HG03342 (cell line): ENCODE measurements at regions not wholly inside any gene's neighbourhood (a gene's known extent, or its start where the extent isn't known, plus 50 kb on each side); places are given as distances from the start of the nearest gene placed in this dataset.

Experiments
- ATAC-seq: cut with Tn5 transposase; IDR thresholded peaks from one replicate; pipeline ENCODE4 v1.9.1; 2021; ENCODE audit warnings: mild to moderate bottlenecking, moderate library complexity; ENCODE audit not compliant: unreplicated experiment

DNA sequence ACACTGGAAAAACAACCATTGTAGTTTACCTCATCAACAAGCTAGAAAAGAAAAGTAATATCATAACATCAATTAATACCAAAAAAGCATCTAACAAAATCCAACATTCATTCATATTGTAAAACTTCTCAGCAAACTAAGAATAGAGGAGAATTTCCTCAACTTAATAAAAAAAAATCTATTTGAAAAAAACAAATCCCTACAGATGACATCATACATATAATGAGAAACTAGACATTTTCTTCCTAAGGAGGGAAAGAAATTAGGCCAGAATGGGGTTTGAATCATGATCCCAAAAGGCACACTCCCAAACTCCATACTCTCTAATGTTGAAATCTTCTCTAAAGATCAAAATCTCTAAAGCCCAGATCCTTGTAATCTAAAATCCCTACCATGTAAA is 460.0 kb downstream of the IRS1 start:
- no peak for ATAC-seq

DNA sequence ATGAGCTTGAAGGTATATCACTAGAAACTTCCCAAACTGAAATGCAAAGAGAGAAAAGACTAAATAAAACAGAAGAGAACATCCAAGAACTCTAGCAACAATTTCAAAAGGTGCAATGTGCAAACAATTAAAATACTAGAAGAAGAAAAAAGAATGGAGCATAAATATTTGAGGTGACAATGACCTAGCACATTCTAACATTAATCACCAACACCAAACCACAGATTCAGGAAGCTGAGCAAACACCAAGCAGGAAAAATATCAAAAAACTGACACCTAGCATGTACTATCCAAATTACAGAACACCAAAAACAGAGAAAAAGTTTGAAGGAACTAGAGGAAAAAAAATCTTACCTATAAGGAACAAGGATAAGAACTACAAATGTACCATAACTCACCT is 460.8 kb downstream of the IRS1 start:
- no peak for ATAC-seq

DNA sequence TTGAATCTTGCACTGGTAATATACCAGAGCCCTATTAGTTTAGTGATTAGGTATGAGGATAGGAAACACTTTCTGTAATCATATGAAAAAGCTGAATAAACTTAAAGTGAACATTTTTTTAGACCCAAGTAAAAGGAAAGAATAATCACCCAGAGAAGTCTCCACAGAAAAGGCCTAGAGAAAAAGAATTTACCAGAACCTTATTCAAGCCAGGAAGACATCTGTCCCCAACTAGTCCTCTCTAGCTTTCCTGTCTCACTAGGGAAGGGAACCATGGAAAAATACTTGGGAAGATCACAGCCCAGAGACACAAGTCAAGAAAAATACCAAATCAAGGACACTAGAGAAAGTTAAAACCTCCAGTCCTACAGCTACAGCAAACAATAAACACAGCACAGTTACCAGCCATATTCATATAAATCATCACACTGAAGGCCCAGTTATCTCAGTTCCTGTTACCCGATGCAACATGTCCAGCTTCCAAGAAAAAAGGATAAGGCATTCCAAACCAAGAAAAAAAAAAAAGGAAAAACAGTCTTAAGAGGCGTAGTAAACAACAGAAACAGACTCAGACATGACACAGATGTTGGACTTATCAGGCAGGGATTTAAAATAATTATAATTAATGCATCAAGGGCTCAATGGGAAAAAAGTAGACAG is 461.5 kb downstream of the IRS1 start:
- no peak for ATAC-seq

DNA sequence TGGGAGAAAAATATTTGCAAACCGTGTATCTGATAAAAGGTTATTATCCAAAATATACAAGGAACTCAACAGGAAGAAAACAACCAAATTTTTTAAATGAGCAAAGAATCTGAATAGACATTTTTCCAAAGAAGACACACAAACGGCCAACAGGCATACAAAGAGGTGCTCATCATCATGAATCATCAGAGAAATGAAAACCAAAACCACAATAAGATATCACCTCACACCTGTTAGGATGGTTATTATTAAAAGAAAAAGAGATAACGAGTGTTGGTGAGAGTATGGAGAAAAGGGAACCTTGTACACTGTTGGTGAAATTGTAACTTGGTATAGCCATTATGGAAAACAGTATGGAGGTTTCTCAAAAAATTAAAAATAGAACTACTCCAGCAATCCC is 463.3 kb downstream of the IRS1 start:
- ATAC-seq = no peak

DNA sequence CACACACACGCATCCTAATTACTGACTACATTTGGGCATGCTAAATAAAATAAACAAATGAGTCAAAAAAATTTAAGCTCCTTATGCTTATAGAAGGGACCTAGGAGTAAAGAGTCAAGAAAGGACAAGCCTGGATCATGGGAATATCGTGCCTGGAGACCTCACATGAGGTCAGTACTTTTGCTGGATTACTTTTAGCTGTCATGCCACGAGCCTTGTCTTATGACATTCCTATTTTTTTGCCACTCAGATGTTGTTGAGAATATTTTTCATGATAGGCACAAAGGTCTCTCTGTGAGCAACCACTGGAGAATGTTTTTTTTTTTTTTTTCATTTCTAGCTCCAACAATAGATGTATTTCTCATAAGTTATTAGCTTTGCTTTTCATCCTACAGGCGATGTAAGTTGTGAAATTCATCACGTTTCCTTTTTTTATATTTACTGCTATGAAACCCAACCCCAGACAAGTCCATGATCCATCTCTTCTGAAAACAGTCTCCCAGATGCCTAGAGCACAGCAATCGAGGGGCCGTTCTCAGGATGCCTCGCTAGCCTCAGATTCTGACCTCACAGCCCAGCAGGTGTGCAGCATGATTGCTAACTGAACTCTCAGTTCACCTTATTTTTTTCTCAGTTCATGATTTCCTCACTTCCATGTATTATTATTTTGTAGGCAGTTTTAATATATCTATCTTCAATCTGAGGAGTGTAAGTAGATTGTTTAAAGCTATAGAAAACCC is 464.5 kb downstream of the IRS1 start:
- ATAC-seq = no peak

DNA sequence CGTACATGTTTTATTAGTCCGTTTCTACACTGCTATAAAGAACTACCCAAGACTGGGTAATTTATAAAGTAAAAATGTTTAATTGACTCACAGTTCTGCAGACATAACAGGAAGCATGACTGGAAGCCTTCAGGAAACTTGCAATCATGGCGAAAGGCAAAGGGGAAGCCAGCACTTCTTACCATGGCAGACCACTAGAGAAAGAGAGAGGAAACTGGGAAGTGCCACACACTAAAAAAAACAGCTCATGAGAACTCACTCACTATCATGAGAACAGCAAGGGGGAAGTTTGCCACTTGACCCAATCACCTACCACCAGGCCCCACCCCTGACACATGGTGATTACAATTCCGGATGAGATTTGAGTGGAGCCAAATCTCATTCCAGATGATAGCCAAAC is 466.2 kb downstream of the IRS1 start:
- no peak for ATAC-seq

DNA sequence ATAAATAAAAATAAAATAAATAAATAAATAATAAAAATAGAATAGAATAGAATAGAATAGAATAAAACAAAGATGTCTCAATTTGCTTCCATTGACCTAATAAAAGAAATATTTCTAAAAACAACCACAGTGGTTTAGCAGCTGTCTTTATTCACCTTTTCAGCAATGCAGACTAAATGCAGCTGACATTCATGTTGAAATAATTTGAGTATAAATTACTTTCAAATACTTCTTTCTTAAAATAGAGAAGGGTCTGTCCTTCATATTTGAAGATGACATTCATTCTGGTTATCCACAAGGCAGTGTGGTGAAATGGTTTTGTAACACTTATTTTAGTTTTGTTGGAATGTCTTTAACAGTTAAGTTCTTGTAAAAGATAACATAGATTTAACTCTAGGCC is 469.4 kb downstream of the IRS1 start:
- ATAC-seq = no peak

DNA sequence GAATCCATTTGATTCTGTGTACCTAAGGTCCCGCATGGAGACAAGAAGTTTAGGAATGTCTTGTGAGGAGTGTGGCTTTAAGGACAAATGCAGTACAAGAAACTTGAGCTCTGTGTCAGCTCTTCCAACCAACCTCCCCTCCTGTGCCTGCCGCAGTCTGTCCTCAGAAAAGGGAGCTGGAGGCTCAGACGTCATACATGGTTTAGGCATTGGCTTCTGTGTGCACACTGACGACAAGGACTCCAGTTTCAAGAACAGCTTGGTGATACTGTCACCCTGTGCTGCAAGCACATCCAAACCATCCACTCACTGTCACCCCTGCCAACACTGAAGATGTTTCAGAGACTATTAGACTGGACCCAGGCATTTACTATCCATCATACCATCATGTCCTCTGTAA is 470.4 kb downstream of the IRS1 start:
- no peak for ATAC-seq

DNA sequence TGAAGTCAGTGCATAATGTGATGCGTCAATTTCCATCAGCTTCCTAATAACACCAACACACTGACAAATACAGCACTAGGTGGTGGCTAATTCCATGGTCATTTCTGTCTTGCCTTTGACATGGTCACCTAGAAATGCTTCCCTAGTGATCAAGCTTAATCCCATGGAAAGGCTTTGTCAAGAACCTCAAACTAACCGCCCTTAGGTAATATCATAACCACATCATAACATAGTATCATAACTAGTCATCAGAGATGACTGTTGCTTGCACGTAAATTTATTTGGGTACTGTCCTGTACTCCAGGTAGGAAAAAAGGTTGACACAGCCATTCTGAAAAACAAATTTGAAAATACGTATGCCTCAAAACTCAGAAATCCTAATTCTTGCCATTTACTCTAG is 471.8 kb downstream of the IRS1 start:
- no peak for ATAC-seq

DNA sequence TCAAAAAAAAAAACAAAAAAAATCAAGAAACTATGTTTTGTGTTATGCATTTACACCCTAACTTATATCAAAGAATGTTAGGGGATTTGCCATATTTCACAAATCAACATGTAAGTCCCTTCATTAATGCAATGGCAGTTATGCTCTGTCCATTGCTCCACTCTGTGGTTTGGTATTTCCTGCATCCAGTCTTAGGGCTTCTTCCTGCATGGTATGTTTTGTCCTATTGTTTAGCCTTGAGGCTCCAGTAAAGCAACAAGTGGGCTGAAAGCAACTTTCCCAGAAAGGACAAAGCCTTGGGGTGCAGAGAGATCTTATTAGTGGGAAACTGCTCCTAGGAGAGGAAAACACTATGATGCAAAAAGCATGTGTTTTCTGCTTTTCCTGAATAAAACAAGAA is 474.1 kb downstream of the IRS1 start:
- ATAC-seq = no peak

DNA sequence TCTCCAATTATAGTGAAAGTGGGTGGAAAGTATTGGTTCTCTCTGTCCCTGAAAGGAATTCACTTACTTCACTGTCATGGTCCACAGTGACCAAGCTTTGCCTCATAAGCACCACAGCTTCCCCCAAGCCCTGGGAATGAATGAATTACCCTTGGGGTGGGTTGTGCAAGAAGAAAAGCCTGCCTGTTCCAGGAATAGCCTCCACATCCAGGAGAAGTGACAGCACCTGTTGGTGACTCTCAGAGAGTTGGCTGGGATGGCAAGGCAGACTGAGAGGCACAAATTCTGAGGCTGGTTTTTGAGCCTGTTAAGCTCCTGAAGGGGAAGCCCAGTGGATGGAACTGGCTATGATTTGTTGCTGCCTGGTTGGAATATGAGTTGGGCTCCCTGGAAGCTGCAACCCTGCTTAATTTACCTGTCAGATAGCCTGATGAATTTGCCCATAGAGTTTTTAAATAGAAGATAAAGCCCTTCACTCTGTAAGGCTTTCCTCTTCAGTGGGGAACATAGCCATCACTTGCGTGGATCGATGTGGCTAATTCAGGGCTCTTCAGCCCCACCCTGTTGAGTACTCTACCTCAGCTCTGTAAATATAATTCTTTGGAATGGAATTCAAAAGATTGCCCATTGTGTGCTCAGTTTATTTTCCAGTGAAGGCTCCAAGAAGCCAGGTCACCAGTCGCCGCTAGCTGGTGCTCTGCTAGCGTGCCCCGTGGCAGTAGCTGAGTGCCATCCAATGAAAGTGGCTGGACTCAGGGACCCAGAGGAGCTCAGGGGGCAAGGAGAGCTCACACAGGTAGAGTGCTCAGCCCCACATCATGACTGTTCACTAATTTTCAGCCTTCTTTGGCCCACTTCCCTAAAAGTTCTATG is 479.3 kb downstream of the IRS1 start:
- ATAC-seq = no peak

DNA sequence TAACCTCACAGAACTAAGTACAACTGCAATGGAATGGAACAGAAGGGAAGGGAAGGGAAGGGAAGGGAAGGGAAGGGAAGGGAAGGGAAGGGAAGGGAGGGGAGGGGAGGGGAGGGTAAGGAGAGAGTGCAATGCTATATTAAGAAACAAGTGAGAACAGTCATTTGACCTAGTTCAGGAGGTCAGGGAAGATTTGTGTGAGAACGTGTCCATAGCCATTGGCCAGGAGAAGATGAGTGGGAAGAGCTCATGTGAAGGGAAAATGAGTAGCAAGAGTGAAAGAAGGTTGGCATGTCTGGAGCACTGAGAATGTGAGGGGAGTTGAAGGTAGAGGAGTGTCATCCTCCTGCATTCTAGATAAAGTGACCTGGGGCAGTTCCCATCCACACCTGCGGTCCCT is 481.6 kb downstream of the IRS1 start:
- ATAC-seq = no peak

DNA sequence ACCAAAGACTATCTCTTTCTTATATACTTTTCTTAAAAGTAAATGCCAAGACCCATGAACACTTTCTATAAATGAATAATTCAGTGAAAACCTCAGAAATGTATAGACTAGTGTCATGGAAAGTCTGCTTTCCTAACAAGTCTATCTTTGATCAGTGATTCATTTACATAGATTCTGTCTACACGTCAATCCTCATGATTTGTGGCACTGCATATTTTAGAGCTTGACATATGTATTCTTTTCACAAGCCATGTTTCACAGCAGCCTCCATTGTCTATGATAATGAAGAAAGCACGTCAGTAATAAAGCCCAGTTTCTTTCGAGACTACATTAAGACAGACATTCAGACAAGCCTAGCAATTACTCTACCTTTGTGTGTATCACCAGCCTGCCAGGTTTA is 486.6 kb downstream of the IRS1 start:
- ATAC-seq = no peak

DNA sequence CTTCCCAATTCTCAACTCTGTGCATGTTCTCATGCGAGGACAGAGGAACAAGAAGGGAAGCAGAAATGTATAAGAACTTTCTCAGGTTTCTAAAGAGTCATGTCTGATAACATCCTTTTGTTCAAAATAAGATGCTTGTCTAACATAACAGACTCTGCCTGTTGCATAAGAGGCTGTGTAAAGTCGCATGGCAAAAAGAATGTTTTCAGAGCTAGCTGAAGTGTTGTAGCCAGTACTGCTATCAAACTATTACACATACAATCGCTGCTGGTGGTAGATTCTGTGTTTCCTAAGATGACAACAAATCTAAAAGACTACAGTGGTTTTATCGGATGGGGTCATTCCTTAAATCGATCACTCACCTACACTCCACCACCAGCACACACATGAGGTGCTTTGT is 487.5 kb downstream of the IRS1 start:
- no peak for ATAC-seq

DNA sequence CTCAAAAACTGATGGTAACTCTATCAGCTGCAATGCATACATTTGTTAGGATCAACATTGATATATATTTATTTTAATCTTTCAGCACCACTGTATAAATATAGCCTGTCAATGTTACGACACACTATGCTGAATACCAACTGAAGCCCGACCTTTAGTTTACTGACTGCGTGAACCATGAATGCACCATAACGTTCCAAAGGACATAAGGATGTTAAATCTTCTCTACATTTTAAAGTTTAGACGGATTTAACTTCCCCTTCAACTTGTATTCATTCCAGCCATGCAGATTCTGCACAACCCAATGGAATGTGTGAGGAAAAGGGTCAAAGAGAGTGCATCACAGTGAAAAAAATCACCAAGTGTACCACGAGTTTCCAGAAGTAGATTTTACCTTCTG is 489.5 kb downstream of the IRS1 start:
- no peak for ATAC-seq

DNA sequence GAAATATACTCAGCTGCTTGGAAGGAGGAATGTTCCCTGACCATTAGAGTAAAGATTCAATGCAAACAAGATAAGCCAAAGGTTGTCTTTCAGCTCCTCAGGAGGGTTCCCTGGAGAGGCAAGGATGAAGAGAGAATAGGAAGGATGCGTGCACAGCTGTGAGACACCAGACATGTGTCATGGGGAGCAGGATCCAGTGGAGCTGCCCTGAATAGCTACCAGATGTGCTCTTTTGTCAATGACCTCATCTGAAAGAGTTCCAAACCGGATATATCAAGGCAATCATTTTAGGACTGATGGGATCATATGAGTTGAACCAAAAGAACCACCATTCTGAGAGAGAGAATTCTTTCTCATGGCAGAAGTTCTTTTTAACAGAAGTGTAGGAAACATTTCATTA is 490.6 kb downstream of the IRS1 start:
- ATAC-seq = no peak

DNA sequence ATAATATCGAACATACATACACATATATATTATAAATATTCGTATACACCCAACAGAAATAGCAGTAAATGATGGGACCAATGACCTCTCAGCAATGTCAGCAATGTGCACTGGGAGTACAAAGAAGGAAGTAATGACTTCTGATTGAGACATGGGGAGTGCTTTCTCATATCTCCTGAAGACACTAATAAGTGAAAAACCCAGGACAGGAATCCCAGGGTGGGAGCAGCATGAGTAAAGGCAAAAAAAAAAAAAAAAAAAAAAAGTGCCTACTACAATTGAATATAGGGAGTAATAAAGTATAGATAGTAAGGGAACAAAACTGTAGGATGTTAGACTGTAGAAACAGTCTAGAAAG is 491.3 kb downstream of the IRS1 start:
- ATAC-seq = no peak

DNA sequence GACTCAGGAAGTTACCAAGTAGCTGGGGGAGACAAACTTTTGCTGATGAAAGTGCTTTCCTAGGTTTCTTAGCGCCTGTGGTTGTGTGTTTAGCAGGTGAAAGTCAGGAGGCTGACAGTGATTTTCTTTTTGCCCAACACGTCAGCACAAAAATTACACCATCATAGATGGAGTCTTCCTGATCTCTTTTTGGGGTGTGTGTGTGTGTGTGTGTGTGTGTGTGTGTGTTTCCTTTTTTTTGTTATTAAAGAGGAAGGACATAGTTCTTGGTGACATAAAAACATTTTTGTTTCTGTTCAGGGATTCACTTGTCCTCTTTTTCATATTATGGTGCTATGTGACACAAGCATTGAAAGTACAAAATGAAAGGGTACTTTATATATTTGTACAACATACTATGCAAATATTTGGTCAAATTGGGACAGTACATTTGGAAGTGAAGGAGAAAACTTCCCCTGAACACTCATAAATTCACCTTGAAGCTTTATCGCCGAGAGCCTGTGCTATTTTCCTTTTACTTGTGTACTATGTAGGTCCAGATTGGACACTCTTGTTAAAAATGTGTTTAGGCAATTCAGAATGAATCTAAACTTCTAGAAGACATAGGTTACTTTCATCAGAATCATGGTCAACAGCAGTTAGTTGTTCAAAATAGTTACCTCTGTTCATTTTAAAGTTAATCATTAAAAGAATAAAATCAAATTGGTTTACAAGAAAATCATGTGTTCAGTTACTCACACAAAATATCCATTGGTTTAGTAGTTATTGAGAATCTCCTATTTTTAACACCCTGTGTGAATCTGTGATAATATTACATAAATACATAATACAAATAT is 491.9 kb downstream of the IRS1 start:
- no peak for ATAC-seq

DNA sequence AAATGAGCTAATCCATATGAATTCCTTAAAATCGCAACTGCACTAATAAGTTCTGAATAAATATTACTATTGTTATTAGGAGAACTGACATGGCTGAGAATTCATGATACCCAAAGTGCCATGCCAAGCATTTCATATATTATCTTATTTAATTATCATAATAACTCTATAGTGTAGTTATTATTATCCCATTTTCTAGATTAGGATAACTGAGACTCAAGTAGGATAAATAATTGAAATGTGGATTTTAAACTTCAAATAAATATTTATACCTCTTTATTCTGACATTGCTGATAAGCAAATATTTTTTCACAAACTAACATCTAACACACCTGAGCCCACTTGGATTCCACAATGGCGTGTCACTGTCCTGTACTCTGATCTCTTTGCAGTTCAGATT is 492.7 kb downstream of the IRS1 start:
- ATAC-seq = no peak

DNA sequence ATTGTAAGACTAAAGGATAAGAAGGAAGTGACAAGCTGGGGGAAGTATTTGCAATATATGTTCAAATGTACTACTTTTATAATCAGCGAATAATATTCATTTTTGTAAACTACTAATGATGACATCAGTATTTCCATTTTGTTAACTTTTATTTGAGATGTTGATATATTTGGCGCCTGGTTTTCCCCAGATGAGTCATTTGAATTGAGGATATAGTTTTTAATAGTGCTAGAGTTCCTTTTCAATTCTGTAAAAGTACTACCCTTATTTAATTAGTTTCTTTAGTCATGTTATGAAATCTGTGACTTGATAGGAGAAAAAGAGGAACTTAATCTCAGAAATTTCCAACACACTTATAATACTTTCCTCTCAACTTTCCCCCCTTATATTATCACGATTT is 495.3 kb downstream of the IRS1 start:
- no peak for ATAC-seq

DNA sequence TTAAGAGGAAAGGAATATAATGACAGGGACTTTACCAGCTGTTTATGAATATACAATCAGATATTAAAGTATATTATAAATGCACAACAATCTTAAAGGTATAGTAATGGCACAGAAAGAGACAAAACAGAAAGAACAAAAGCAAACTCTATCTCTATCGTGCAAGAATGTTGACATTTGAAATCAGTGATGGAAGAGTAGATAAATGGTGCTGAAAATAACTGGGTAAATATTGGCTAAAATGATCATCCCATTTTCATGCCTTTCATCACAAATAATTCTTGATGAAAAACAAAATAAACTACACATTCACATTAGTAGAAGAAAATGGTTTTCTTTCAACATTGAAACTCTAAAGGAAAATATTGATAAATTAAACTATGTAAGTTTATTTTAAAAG is 495.9 kb downstream of the IRS1 start:
- ATAC-seq = no peak
